DOHH2 (cell line): ENCODE measurements at regions not wholly inside any gene's neighbourhood (a gene's known extent, or its start where the extent isn't known, plus 50 kb on each side); places are given as distances from the start of the nearest gene placed in this dataset.

Experiments used
- H3F3A ChIP-seq: fragments of 200-600 bp; sonication (generic), shearing (Covaris generic); 2 replicates; pipeline ENCODE4 v1.6.0; 2016; ENCODE audit warnings: antibody characterized with exemption, mild to moderate bottlenecking; ENCODE audit not compliant: control insufficient read depth, insufficient read depth
- H3K27ac ChIP-seq: fragments of 200-600 bp; sonication (generic); 2 replicates; pipeline ENCODE4 v1.5.1; 2014; ENCODE audit warnings: low read depth, mild to moderate bottlenecking, low read length, moderate library complexity
- H3K27me3 ChIP-seq: fragments of 200-600 bp; sonication (generic); 2 replicates; pipeline ENCODE4 v1.6.1; 2014; ENCODE audit warnings: mild to moderate bottlenecking, low read length, mixed read lengths; ENCODE audit not compliant: control insufficient read depth
- H3K36me3 ChIP-seq: fragments of 200-600 bp; sonication (generic); 2 replicates; pipeline ENCODE4 v1.6.1; 2014; ENCODE audit warnings: mild to moderate bottlenecking, low read length, moderate library complexity, mixed read lengths; ENCODE audit not compliant: control insufficient read depth
- H3K4me1 ChIP-seq: fragments of 200-600 bp; sonication (generic); 2 replicates; pipeline ENCODE4 v1.6.1; 2014; ENCODE audit warnings: mild to moderate bottlenecking, low read length, mixed read lengths; ENCODE audit not compliant: control insufficient read depth
- H3K4me2 ChIP-seq: fragments of 200-600 bp; sonication (generic); 2 replicates; pipeline ENCODE4 v1.6.0; 2014; ENCODE audit warnings: mild to moderate bottlenecking, low read length, moderate library complexity
- H3K4me3 ChIP-seq: fragments of 200-600 bp; sonication (generic); 2 replicates; pipeline ENCODE4 v1.5.1; 2014; ENCODE audit warnings: mild to moderate bottlenecking, low read length, mixed read lengths
- H3K79me2 ChIP-seq: fragments of 200-600 bp; sonication (generic); 2 replicates; pipeline ENCODE4 v1.6.1; 2014; ENCODE audit warnings: mild to moderate bottlenecking, low read length, mixed read lengths; ENCODE audit not compliant: control insufficient read depth
- H3K9me2 ChIP-seq: fragments of 200-600 bp; sonication (generic); replicated peaks from 2 replicates; pipeline ENCODE4 v1.6.1; 2014; ENCODE audit warnings: mild to moderate bottlenecking, low read length, mixed read lengths; ENCODE audit not compliant: control insufficient read depth
- H3K9me3 ChIP-seq: fragments of 200-600 bp; sonication (generic); 2 replicates; pipeline ENCODE4 v1.6.1; 2014; ENCODE audit warnings: antibody characterized with exemption, low read length, mixed read lengths; ENCODE audit not compliant: control insufficient read depth, insufficient read depth
- H4K20me1 ChIP-seq: fragments of 200-600 bp; sonication (generic); 2 replicates; pipeline ENCODE4 v1.6.0; 2014; ENCODE audit warnings: low read depth, mild to moderate bottlenecking, antibody characterized with exemption, low read length, moderate library complexity; ENCODE audit not compliant: control insufficient read depth, insufficient read depth
- EZH2phosphoT487 ChIP-seq: fragments of 200-600 bp; sonication (generic); IDR thresholded peaks from 2 replicates; pipeline ENCODE4 v1.6.1; 2017; ENCODE audit warnings: borderline replicate concordance, mild to moderate bottlenecking, antibody characterized with exemption, low read length, moderate library complexity, mixed read lengths
- TF ChIP-seq, protein P1 (sequence below): fragments of 200-600 bp; sonication (generic); IDR thresholded peaks from one replicate; pipeline ENCODE4 v1.5.1; 2014; ENCODE audit warnings: antibody characterized with exemption, mild to moderate bottlenecking, low read depth, low read length; ENCODE audit not compliant: poor library complexity, severe bottlenecking

GRCh38 chr1:80462006-80462405 is 1338.7 kb upstream of the ADGRL2 start:
- H3K9me2 ChIP-seq: no peaks in the 10 kb centered on the region
- no peaks in the 10 kb centered on the region for H3F3A ChIP-seq
- H4K20me1 ChIP-seq: no peaks in the 10 kb centered on the region
- no peaks in the 10 kb centered on the region for H3K36me3 ChIP-seq
- no peaks in the 10 kb centered on the region for H3K9me3 ChIP-seq
- H3K4me3 ChIP-seq: no peak overlapping the region
- no peak overlapping the region for H3K27ac ChIP-seq
- no peaks in the 10 kb centered on the region for H3K4me1 ChIP-seq
- no peak overlapping the region for H3K4me2 ChIP-seq
- no peaks in the 10 kb centered on the region for H3K27me3 ChIP-seq
- no peaks in the 10 kb centered on the region for H3K79me2 ChIP-seq
- TF ChIP-seq EZH2phosphoT487: no peak
- TF ChIP-seq, protein P1, sequence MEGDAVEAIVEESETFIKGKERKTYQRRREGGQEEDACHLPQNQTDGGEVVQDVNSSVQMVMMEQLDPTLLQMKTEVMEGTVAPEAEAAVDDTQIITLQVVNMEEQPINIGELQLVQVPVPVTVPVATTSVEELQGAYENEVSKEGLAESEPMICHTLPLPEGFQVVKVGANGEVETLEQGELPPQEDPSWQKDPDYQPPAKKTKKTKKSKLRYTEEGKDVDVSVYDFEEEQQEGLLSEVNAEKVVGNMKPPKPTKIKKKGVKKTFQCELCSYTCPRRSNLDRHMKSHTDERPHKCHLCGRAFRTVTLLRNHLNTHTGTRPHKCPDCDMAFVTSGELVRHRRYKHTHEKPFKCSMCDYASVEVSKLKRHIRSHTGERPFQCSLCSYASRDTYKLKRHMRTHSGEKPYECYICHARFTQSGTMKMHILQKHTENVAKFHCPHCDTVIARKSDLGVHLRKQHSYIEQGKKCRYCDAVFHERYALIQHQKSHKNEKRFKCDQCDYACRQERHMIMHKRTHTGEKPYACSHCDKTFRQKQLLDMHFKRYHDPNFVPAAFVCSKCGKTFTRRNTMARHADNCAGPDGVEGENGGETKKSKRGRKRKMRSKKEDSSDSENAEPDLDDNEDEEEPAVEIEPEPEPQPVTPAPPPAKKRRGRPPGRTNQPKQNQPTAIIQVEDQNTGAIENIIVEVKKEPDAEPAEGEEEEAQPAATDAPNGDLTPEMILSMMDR: no peak

DNA sequence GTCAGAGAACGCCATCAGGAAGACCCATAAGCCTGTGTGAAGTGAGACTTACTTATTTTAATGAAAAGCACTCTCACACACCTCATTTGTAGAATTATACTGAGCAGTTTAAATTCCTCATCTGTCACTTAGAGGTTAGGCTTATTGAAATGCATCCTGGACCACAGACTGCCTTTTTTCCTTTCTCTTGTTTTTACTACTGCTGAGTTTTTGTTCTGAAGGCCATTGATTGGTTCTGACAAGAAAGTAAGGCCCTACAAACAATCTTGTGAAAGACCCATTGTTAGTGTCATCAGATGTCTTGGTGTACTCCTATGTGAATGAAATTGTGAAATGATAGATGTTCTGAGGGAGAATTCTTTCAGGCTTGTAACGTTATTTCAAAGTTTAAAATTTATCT is 1343.3 kb upstream of the ADGRL2 start:
- TF ChIP-seq, protein P1: no peak
- TF ChIP-seq EZH2phosphoT487: no peak
- Histone ChIP-seq H3K9me3 (no peaks in the 10 kb centered on the region), H3K27ac (no peak overlapping the region), H4K20me1 (no peaks in the 10 kb centered on the region), H3K4me1 (no peaks in the 10 kb centered on the region), H3K9me2 (no peaks in the 10 kb centered on the region), H3F3A (no peaks in the 10 kb centered on the region), H3K27me3 (no peaks in the 10 kb centered on the region), H3K79me2 (no peaks in the 10 kb centered on the region), H3K4me3 (no peak overlapping the region), H3K4me2 (no peak overlapping the region), H3K36me3 (no peaks in the 10 kb centered on the region)

- H3F3A ChIP-seq: no peaks in the 10 kb centered on the region
- H3K36me3 ChIP-seq: no peaks in the 10 kb centered on the region
- TF ChIP-seq, protein P1: no peak
- TF ChIP-seq EZH2phosphoT487: no peak
- no peaks in the 10 kb centered on the region for H4K20me1 ChIP-seq
- no peaks in the 10 kb centered on the region for H3K27me3 ChIP-seq
- H3K4me3 ChIP-seq: no peak overlapping the region
- H3K4me2 ChIP-seq: no peak overlapping the region
- H3K9me3 ChIP-seq: no peaks in the 10 kb centered on the region
- no peaks in the 10 kb centered on the region for H3K4me1 ChIP-seq
- H3K9me2 ChIP-seq: no peaks in the 10 kb centered on the region
- no peaks in the 10 kb centered on the region for H3K79me2 ChIP-seq
- H3K27ac ChIP-seq: no peak overlapping the region
Observed at GRCh38 chr1:80453775-80454174, 1347.0 kb upstream of the ADGRL2 start.

- H3K27ac ChIP-seq: no peak overlapping the region
- no peaks in the 10 kb centered on the region for H4K20me1 ChIP-seq
- no peaks in the 10 kb centered on the region for H3K27me3 ChIP-seq
- no peaks in the 10 kb centered on the region for H3K9me2 ChIP-seq
- H3K4me3 ChIP-seq: no peak overlapping the region
- no peaks in the 10 kb centered on the region for H3F3A ChIP-seq
- no peak overlapping the region for H3K4me2 ChIP-seq
- TF ChIP-seq EZH2phosphoT487: no peak
- TF ChIP-seq, protein P1: no peak
- H3K9me3 ChIP-seq: no peaks in the 10 kb centered on the region
- no peaks in the 10 kb centered on the region for H3K79me2 ChIP-seq
- H3K4me1 ChIP-seq: no peaks in the 10 kb centered on the region
- H3K36me3 ChIP-seq: no peaks in the 10 kb centered on the region
Observed at GRCh38 chr1:80450711-80451110, 1350.0 kb upstream of the ADGRL2 start.
